Right atrium auricular region (tissue), 2 donors: ENCODE measurements at regions not wholly inside any gene's neighbourhood (a gene's known extent, or its start where the extent isn't known, plus 50 kb on each side); places are given as distances from the start of the nearest gene placed in this dataset.

ENCODE experiments used
- DNase-seq: peaks from one replicate; pipeline ENCODE4 v3.0.0-alpha.2; 2019; ENCODE audit warnings: low spot score
- H3K27ac ChIP-seq, 2 donors: fragments of 200-600 bp; sonication (generic); 1 replicate in 1 of 2; 2 replicates in 1 of 2; pipeline ENCODE4 v1.5.1; 2016 to 2019
- H3K27me3 ChIP-seq, 2 donors: fragments of 200-600 bp; sonication (generic); one replicate each; pipeline versions ENCODE4 v1.5.1 to v1.6.0; 2017 to 2019
- H3K36me3 ChIP-seq: fragments of 200-600 bp; sonication (generic); one replicate; pipeline ENCODE4 v1.5.1; 2016
- H3K4me1 ChIP-seq, 2 donors: fragments of 200-600 bp; sonication (generic); one replicate each; pipeline versions ENCODE4 v1.5.1 to v1.6.0; 2017 to 2019
- H3K4me3 ChIP-seq, 2 donors: fragments of 200-600 bp; sonication (generic); 1 replicate in 1 of 2; 2 replicates in 1 of 2; pipeline ENCODE4 v1.5.1; 2017 to 2019; ENCODE audit warnings: mild to moderate bottlenecking in 1 of 2, moderate library complexity in 1 of 2
- H3K9me3 ChIP-seq, 2 donors: fragments of 200-600 bp; sonication (generic); one replicate each; pipeline ENCODE4 v1.5.1; 2019
- CTCF ChIP-seq, 2 donors: fragments of 200-600 bp; sonication (generic); IDR thresholded peaks; one replicate each; pipeline ENCODE4 v1.5.1; 2019; ENCODE audit warnings: antibody characterized with exemption in 2 of 2

- no peak overlapping the region for H3K27ac ChIP-seq
- DNase-seq = no peak
- H3K4me3 ChIP-seq = no peak overlapping the region
- H3K4me1 ChIP-seq = no peaks in the 10 kb centered on the region
- H3K9me3 ChIP-seq = no peaks in the 10 kb centered on the region
- H3K36me3 ChIP-seq = no peaks in the 10 kb centered on the region
- no peak for TF ChIP-seq CTCF (IDR thresholded peaks at IDR 0.05)
- H3K27me3 ChIP-seq = no peaks in the 10 kb centered on the region
Observed at GRCh38 chr4:137343221-137343620, 189.1 kb downstream of the PCDH18 start.

DNA sequence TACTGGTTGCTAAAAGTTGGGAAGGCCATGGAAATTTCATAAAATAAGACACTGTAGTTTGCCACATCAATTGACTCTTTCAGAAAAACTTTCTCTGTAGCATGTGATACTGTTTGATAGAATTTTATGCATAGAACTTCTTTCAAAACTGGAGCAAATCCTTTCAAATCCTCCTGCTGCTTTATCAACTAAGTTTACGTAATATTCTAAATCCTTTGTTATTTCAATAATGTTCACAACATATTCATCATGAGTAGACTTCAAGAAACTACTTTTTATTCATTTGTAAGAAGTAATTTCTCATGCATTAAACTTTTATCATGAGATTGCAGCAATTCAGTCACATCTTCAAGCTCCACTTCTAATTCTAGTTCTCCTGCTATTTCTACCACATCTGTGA, 199.3 kb downstream of the PCDH18 start:
- no peak for TF ChIP-seq CTCF (IDR thresholded peaks at IDR 0.05)
- no peak for DNase-seq
- Histone ChIP-seq H3K9me3 (peaks cover 0 to 4% of the 10 kb centered on the region in 2 donors), H3K27me3 (no peaks in the 10 kb centered on the region), H3K27ac (no peak overlapping the region), H3K4me1 (no peaks in the 10 kb centered on the region), H3K4me3 (no peak overlapping the region), H3K36me3 (no peaks in the 10 kb centered on the region)

- Histone ChIP-seq H3K27me3 (no peaks in the 10 kb centered on the region), H3K9me3 (no peaks in the 10 kb centered on the region), H3K4me3 (no peak overlapping the region), H3K27ac (no peak overlapping the region), H3K4me1 (no peaks in the 10 kb centered on the region), H3K36me3 (no peaks in the 10 kb centered on the region)
- DNase-seq = no peak
- no peak for TF ChIP-seq CTCF (IDR thresholded peaks at IDR 0.05)
Observed at GRCh38 chr4:137312257-137312656, 220.0 kb downstream of the PCDH18 start.

- no peak for TF ChIP-seq CTCF (IDR thresholded peaks at IDR 0.05)
- DNase-seq = no peak
Observed at GRCh38 chr4:137310593-137311490, 221.5 kb downstream of the PCDH18 start.

DNA sequence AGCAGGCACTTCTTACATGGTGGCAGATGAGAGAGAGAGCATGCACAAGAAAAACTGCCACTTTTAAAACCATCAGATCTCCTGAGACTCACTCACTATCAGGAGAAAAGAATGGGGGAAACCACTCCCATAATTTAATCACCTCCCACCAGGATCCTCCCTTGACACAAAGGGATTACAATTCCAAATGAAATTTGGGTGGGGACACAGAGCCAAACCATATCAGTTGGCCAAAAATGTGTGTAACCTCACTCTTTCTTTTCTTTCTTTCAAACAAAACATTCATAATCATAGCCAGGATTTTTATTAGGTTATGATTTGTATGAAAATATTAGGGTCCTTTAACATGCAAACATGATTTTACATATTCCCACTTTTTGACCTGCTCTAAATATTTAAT, 222.1 kb downstream of the PCDH18 start:
- DNase-seq = no peak
- Histone ChIP-seq H3K9me3 (no peaks in the 10 kb centered on the region), H3K4me1 (no peaks in the 10 kb centered on the region), H3K27me3 (no peaks in the 10 kb centered on the region), H3K4me3 (no peak overlapping the region), H3K27ac (no peak overlapping the region), H3K36me3 (no peaks in the 10 kb centered on the region)
- TF ChIP-seq CTCF (IDR thresholded peaks at IDR 0.05) = no peak

More at GRCh38 chr4:137310593-137311490, 221.5 kb downstream of the PCDH18 start:
- Histone ChIP-seq H3K27me3 (no peaks in the 10 kb centered on the region), H3K9me3 (no peaks in the 10 kb centered on the region), H3K36me3 (no peaks in the 10 kb centered on the region), H3K4me3 (no peak overlapping the region), H3K4me1 (no peaks in the 10 kb centered on the region), H3K27ac (no peak overlapping the region)
